Middle frontal gyrus (tissue), 1 donor: ENCODE measurements at regions not wholly inside any gene's neighbourhood (a gene's known extent, or its start where the extent isn't known, plus 50 kb on each side); places are given as distances from the start of the nearest gene placed in this dataset.

Source experiments
- DNase-seq: peaks from one replicate; pipeline ENCODE4 v3.0.0-alpha.2; 2015; ENCODE audit warnings: low spot score; ENCODE audit errors: extremely low spot score

GRCh38 chr11:15726893-15727519, 612.3 kb downstream of the INSC start:
- DNase-seq: no peak

GRCh38 chr11:15727520-15727914, 612.8 kb downstream of the INSC start:
- DNase-seq: no peak

- DNase-seq: no peak
Observed at GRCh38 chr11:15728207-15728606, 613.5 kb downstream of the INSC start.

GRCh38 chr11:15730263-15730994, 615.7 kb downstream of the INSC start:
- DNase-seq: no peak

GRCh38 chr11:15730995-15731385, 616.3 kb downstream of the INSC start:
- DNase-seq: no peak

- DNase-seq: no peak
Observed at GRCh38 chr11:15735706-15736105, 620.6 kb downstream of the SOX6 start.

- no peak for DNase-seq
Observed at GRCh38 chr11:15737320-15737719, 619.0 kb downstream of the SOX6 start.

- no peak for DNase-seq
Observed at GRCh38 chr11:15738931-15739330, 617.4 kb downstream of the SOX6 start.

GRCh38 chr11:15742626-15743519, 613.5 kb downstream of the SOX6 start:
- no peak for DNase-seq

- DNase-seq: no peak
Observed at GRCh38 chr11:15744693-15745092, 611.7 kb downstream of the SOX6 start.

GRCh38 chr11:15745266-15745665, 611.1 kb downstream of the SOX6 start:
- DNase-seq: no peak

- DNase-seq: no peak
Observed at GRCh38 chr11:15747671-15748070, 608.7 kb downstream of the SOX6 start.

- no peak for DNase-seq
Observed at GRCh38 chr11:15748132-15748531, 608.2 kb downstream of the SOX6 start.

GRCh38 chr11:15748741-15749140, 607.6 kb downstream of the SOX6 start:
- no peak for DNase-seq

- DNase-seq: no peak
Observed at GRCh38 chr11:15750535-15751308, 605.6 kb downstream of the SOX6 start.

- no peak for DNase-seq
Observed at GRCh38 chr11:15754221-15754620, 602.1 kb downstream of the SOX6 start.

- DNase-seq: no peak
Observed at GRCh38 chr11:15757048-15757698, 599.2 kb downstream of the SOX6 start.

- DNase-seq: no peak
Observed at GRCh38 chr11:15758857-15759465, 597.4 kb downstream of the SOX6 start.

GRCh38 chr11:15761235-15761634, 595.1 kb downstream of the SOX6 start:
- DNase-seq: no peak

GRCh38 chr11:15764326-15764725, 592.0 kb downstream of the SOX6 start:
- no peak for DNase-seq
